ENCODE measurements at regions not wholly inside any gene's neighbourhood (a gene's known extent, or its start where the extent isn't known, plus 50 kb on each side); places are given as distances from the start of the nearest gene placed in this dataset.

DNA sequence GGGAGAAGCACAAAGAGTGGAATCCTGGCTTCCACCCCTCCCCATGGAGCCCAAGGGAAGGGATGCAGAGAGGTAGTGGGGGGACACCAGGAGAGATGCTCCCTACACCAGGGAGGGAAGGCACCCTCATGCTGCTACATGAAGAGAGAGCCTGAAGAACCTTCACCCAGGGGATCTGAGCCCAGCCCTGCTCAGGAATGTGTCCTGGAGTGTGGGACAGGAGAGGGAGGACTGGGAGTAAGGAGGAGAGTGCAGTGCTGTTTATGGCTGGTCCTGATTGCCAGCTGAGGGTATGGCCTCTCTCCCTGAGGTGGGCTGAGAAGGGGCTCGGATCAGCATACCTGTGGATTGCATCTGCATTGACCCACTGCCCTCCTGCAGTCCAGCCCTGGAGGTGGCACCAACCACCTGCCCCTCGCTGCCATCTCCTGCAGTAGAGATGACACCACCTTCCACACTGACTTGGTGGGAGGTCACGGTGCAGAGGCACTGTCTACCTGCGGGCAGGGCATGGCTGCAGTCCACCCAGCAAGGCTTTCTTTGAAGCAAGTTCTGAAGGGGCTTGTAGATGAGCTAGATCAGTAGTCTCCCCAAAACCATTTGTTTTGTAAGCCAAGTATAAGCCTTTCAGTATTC lies 114.9 kb upstream of the SLC25A48 start:
- no peak overlapping the region for H2AFZ ChIP-seq
- H3K79me2 ChIP-seq, result no peaks in the 10 kb centered on the region
- no peaks in the 10 kb centered on the region for H3K4me1 ChIP-seq
- TF ChIP-seq, protein P1, sequence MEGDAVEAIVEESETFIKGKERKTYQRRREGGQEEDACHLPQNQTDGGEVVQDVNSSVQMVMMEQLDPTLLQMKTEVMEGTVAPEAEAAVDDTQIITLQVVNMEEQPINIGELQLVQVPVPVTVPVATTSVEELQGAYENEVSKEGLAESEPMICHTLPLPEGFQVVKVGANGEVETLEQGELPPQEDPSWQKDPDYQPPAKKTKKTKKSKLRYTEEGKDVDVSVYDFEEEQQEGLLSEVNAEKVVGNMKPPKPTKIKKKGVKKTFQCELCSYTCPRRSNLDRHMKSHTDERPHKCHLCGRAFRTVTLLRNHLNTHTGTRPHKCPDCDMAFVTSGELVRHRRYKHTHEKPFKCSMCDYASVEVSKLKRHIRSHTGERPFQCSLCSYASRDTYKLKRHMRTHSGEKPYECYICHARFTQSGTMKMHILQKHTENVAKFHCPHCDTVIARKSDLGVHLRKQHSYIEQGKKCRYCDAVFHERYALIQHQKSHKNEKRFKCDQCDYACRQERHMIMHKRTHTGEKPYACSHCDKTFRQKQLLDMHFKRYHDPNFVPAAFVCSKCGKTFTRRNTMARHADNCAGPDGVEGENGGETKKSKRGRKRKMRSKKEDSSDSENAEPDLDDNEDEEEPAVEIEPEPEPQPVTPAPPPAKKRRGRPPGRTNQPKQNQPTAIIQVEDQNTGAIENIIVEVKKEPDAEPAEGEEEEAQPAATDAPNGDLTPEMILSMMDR (IDR thresholded peaks at IDR 0.05), result no peak
- no peaks in the 10 kb centered on the region for H3K36me3 ChIP-seq (ENCODE audit: control insufficient read depth, insufficient read depth, low read length)
- no peak overlapping the region for H3K9ac ChIP-seq
- no peak overlapping the region for H3K27ac ChIP-seq
- no peak overlapping the region for H3K4me2 ChIP-seq (ENCODE audit: low read length)
- H3K27me3 ChIP-seq (ENCODE audit: control insufficient read depth, insufficient read depth, low read length), result no peaks in the 10 kb centered on the region
- no peak overlapping the region for H3K4me3 ChIP-seq (ENCODE audit: low read depth, low read length)
- no peaks in the 10 kb centered on the region for H3K9me3 ChIP-seq (ENCODE audit: control insufficient read depth, low read length)

DNA sequence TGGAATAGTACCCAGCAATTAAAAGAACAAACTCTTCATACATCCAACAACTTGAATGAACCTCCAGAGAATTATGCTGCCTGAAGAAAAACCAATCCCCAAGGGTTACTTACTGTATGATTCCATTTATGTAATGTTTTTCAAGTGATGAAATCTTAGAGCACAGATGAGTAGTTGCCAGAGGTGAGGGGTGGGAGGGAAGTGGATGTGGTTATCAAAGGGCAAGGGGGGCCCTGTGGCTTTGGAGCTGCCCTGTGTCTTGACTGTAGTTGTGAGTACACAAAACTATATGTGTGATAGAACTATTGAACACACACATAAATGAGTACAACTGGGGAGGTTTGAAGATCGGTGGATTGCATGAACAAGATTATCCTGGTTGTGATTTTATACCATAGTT lies 115.8 kb upstream of the SLC25A48 start:
- H3K79me2 ChIP-seq, result no peaks in the 10 kb centered on the region
- H3K9me3 ChIP-seq (ENCODE audit: control insufficient read depth, low read length), result no peaks in the 10 kb centered on the region
- no peaks in the 10 kb centered on the region for H3K36me3 ChIP-seq (ENCODE audit: control insufficient read depth, insufficient read depth, low read length)
- no peak overlapping the region for H3K9ac ChIP-seq
- no peak overlapping the region for H3K4me2 ChIP-seq (ENCODE audit: low read length)
- no peaks in the 10 kb centered on the region for H3K27me3 ChIP-seq (ENCODE audit: control insufficient read depth, insufficient read depth, low read length)
- no peak overlapping the region for H3K27ac ChIP-seq
- no peaks in the 10 kb centered on the region for H3K4me1 ChIP-seq
- no peak overlapping the region for H3K4me3 ChIP-seq (ENCODE audit: low read depth, low read length)
- H2AFZ ChIP-seq, result no peak overlapping the region
- TF ChIP-seq, protein P1 (IDR thresholded peaks at IDR 0.05), result no peak

DNA sequence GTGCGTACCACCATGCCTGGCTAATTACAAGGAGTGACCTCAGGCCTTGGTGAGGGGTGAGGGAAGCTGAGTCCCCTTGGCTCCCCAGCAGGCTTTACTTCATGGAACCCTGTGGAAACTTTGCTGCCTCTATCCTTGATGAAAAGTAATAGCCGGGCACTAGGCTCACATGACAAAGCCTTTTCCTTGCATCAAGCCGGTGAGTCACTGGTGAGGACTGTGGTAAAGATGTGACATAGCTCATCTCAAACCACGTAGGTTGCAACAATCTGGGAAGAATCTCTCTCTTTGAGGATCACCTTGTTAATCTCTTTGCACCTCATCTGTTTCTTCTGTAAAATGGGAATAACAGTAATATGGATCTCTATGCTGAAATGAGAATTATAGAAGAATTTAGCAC lies 116.3 kb upstream of the SLC25A48 start:
- TF ChIP-seq, protein P1 (IDR thresholded peaks at IDR 0.05), result no peak
- Histone ChIP-seq H3K27ac (no peak overlapping the region), H3K9ac (no peak overlapping the region)

DNA sequence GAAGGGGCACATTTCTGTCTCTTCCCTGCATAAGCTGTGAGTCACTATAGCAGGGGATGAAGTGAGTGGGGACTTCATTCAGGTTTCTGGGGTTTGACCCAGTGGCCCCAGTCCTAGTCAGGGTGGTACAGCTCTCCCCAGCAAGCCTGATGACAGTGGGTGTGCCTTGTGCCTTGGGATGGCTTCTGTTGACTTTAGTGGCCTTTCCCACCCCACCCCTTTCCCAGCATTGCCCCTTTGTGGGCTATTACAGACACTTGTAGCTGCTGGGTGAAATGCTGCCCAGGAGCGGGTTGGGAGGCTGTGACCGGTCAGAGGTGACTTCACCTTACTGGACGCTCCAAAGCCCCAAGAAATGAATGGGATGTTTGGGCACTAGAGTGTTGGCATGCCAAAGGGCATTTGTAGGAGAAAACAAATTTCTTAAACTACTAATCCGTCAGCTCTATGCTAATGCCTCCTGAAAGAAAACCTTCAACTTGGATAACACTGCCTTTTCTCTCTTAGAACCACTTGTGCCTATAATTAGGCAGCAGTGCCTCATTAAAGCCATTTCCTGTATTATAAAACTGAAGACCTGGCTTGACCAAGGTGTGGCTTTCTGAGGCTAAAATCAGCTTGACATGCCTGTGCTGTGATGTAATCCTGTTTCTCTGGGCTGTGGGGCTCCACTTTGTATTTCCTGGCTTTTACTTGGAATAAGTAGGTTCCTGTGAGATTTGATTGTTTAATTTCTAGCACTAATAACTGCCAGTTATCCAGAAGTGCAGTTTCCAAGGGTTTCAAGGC lies 119.0 kb upstream of the SLC25A48 start:
- no peaks in the 10 kb centered on the region for H3K9me3 ChIP-seq (ENCODE audit: control insufficient read depth, low read length)
- H3K4me1 ChIP-seq, result no peaks in the 10 kb centered on the region
- no peak overlapping the region for H3K27ac ChIP-seq
- H3K4me3 ChIP-seq (ENCODE audit: low read depth, low read length), result no peak overlapping the region
- H3K79me2 ChIP-seq, result no peaks in the 10 kb centered on the region
- no peak overlapping the region for H2AFZ ChIP-seq
- H3K9ac ChIP-seq, result no peak overlapping the region
- TF ChIP-seq, protein P1 (IDR thresholded peaks at IDR 0.05), result no peak
- H3K4me2 ChIP-seq (ENCODE audit: low read length), result no peak overlapping the region
- no peaks in the 10 kb centered on the region for H3K27me3 ChIP-seq (ENCODE audit: control insufficient read depth, insufficient read depth, low read length)
- H3K36me3 ChIP-seq (ENCODE audit: control insufficient read depth, insufficient read depth, low read length), result no peaks in the 10 kb centered on the region

More for the DNA sequence above, 116.3 kb upstream of the SLC25A48 start:
- H3K36me3 ChIP-seq (ENCODE audit: control insufficient read depth, insufficient read depth, low read length), result no peaks in the 10 kb centered on the region
- H2AFZ ChIP-seq, result no peak overlapping the region
- H3K4me3 ChIP-seq (ENCODE audit: low read depth, low read length), result no peak overlapping the region
- no peaks in the 10 kb centered on the region for H3K4me1 ChIP-seq
- H3K9me3 ChIP-seq (ENCODE audit: control insufficient read depth, low read length), result no peaks in the 10 kb centered on the region
- H3K79me2 ChIP-seq, result no peaks in the 10 kb centered on the region
- H3K4me2 ChIP-seq (ENCODE audit: low read length), result no peak overlapping the region
- no peaks in the 10 kb centered on the region for H3K27me3 ChIP-seq (ENCODE audit: control insufficient read depth, insufficient read depth, low read length)

Measured in parathyroid adenoma (tissue), 2 donors.